NCI-H2029 treated with DMSO at 0.1 percent for 48 hours (cell line): ENCODE measurements at regions not wholly inside any gene's neighbourhood (a gene's known extent, or its start where the extent isn't known, plus 50 kb on each side); places are given as distances from the start of the nearest gene placed in this dataset.
A peak's percentile ranks its signal among the peaks of the same experiment; 100 is the strongest.

Experiments used
- DNase-seq: peaks from one replicate; lab custom pipeline; 2025; lab: John Stamatoyannopoulos, UW

GRCh38 chr3:72396899-72397298 is 451.3 kb downstream of the SHQ1 start:
- DNase-seq = no peak

DNA sequence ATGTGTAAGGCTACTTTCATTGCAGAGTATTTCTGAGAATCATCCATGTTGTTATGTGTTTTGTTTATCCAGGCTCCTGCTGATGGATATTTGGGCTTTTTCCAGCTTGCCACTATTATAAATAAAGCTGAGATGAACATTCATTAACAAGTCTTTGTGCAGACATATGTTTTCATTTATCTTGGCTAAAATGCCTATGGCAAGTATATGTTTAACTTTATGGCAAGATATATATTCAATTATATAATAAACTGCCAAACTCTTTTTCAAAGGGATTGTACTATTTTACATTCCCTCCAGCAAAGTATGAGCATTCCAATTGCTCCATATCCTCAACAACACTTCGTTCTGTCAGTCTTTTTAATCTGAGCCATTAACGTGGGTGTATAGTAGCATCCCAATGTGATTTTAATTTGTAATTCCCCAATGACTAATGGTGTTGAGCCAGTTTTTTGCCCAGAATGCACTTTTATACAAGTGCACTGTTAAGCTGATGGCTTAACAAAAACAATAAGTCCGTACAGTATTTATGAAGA is 452.4 kb downstream of the SHQ1 start:
- no peak for DNase-seq

- DNase-seq = no peak
These were observed 454.8 kb downstream of the SHQ1 start for GRCh38 chr3:72393455-72393854.

DNA sequence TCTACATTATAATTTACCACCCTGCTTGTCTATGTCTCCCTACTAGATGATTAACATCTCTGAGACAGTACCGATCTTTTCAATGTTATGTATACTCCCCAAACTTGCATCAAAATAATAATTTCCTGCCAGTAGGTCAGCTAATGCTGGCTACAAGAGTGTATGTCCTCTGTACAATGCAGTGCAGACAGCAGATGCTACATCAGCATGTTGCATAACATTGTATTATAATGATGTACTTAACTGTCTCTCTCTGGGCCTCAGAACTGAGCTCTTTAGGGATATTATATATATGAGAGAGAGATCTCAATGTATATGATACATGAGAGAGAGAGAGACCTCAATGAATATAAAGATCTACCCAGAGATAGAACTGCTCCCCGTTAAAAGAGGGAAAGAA is 456.6 kb downstream of the SHQ1 start:
- DNase-seq = no peak

- DNase-seq = no peak
These were observed 457.4 kb downstream of the SHQ1 start for GRCh38 chr3:72390841-72391240.

DNA sequence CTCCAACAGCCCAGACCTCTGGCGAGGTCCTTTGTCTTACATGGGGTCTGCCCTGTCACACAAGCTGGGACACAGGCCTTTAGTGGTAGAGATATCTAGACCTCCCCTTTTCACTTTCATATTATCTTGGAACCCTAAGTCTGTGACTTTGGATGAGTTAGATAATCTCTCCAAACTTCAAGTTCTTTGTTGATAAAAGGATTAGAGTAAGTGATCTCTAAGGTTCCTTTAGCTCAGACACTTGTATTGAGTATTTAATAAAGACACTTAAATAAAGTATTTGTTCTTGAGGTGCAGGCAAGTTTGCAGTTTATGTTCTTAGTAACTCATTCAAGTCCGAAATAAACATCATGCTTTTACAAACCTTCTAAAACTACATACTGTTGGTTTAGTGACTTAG is 459.6 kb downstream of the SHQ1 start:
- DNase-seq = no peak

DNA sequence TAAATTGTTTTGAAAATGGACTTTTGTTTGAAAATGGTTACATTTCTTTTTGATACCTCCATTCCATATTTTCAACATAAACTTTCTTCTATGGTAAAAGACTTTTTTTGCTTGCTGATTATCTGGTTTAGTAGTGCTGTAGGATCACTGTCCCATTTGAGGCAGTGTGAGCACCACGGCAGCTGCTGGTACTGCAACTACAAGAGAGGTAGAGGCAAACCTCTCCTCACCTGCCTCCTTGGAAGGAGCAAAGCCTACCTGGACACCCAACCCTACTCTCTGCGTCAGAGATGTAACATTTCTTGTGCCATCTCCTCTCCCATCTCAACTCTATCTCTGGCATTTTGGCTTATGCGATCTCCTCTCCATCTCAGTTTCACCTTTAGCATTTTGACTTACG is 460.1 kb downstream of the SHQ1 start:
- no peak for DNase-seq

DNA sequence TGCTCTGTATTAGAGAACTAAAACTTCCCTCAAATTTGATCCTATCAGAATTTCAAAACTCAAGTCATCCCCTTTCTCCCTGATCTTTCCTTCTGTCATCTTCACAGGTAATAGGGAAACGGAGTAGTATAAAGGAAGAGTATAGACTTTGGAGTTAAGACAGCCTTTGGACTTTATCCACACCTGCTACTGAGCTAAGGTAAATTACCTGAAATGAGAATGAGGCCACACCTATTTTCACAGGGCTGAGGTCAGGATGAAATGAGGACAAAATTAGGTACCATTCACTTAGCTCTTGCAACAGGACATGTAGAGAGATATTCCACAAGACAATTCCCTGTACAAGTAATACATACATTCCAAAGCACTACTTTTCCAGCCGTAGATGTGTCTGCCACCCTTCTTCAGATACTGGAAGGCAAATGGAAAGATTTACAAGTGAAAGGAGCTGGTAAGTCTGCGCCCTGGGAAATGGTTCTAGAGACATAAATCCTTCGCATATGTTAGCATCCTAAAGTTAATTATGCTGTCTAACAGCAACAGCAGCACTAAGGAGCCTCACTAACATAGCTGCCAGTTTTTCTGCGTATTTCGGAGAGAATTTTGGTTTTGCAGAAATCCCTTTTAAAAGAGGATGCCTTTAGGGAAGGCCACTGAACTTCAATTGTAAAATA is 461.8 kb downstream of the SHQ1 start:
- DNase-seq = no peak

DNA sequence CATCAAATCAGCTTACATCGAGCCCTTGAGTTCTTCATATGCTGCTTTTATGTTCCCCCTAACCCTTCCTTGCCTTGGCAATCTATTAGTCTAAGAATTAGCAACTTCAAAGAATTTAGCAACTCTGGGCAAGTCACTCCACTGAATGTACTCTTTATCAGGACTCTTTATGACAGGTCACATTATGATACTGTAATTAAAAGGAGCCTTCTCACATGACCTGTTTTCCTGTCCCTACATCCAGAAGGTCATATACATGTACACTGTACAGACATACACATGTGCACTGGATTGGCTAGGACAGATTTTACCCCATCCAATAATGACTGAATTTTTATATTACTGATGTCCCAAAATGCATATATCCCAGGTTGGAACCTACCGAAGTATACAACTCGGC is 463.1 kb downstream of the SHQ1 start:
- no peak for DNase-seq

DNA sequence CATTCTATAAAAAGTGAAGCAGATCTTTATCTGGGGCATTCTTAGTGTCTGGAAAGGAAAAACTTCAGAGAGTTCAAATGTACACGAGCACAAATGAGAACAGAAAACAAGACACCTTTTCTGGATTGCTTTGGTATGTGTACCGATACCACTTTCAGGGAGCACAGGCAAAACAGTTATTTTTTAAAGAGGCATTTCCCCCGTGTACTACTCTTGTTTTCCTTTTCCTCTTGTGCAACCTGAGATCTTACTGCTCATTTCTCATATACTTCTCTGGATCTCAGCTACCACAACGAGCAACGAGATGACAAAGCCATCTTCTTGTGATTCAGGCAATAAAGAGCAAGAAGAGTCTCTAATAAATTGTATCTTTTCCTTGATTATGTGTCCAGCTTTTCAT is 463.6 kb downstream of the SHQ1 start:
- DNase-seq = no peak

DNA sequence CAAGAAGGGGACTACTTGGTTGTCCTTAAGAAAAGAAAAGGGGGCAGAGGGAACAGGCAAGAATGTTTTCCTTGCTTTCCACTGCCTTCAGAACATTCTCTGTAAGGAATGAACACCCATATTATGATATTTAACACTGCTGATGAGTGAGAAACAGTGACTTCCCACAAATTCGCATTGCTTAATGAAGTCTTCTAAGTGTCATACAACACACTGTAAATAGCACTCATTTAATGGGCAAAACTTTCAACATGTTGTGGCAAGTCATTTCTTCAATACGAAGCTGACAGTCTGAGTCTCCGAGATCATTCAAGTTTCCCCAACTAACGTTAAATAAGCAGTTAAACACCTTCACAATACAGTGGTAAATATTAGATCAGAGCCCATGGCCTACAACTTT is 464.4 kb downstream of the SHQ1 start:
- DNase-seq = no peak

- DNase-seq = no peak
These were observed 465.0 kb downstream of the SHQ1 start for GRCh38 chr3:72383230-72383629.

- DNase-seq = no peak
These were observed 465.8 kb downstream of the SHQ1 start for GRCh38 chr3:72382460-72382859.

- DNase-seq = no peak
These were observed 466.7 kb downstream of the SHQ1 start for GRCh38 chr3:72381584-72381983.

GRCh38 chr3:72380711-72381493 is 467.3 kb downstream of the SHQ1 start:
- peak; percentile 25 for DNase-seq

- no peak for DNase-seq
These were observed 468.1 kb downstream of the SHQ1 start for GRCh38 chr3:72380193-72380592.

DNA sequence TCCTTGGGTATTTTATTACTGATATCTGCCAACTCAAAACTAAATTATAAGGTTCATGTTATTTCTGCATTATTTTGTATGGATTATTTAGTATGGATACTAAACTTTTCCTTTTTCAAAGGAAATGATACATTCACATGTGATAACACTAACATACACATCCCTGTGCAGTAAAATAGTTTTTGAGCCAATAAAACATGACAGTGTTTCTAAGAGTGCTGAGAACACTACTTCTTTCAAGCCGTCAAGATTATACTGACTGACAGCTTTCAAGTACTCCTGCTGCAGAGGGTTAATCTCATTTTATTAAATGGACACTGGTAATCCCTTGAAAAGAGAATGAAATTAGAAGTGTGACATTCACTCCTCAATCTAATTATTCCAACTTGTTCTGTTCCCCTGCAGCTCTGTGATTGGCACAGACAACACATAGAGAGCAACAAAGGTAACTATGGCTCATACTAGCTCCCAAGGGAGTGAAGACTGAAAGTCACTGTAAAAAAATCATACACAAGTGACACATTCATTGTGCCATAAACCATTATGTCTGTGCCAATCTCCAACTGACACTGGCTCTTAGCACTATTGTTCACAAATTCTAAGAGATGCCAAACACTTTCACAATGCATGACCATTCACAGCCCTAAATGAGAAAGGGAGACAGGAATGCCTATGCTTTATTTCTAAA is 468.6 kb downstream of the SHQ1 start:
- DNase-seq = no peak

DNA sequence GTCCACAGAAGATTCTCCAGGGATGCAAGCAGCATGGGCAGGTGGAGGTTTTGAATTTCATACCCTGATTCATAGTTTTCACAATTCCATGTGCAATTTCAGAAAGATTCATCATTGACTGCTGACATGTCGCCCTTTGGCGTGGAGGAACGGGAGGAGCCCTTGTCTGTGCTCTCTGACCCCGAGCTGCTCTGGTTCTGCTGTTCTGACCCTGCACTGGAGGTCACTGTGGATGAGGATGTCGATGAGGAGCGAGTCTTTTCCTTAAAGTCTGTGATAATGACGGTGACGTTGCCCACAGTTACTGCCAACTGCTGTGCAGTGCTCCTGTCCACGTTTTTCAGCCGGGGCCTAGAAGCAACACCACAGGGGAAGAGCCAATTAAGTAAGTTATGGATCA is 470.0 kb downstream of the SHQ1 start:
- no peak for DNase-seq

- no peak for DNase-seq
These were observed 471.1 kb downstream of the SHQ1 start for GRCh38 chr3:72376956-72377710.

GRCh38 chr3:72375237-72376076 is 472.8 kb downstream of the SHQ1 start:
- DNase-seq = no peak

DNA sequence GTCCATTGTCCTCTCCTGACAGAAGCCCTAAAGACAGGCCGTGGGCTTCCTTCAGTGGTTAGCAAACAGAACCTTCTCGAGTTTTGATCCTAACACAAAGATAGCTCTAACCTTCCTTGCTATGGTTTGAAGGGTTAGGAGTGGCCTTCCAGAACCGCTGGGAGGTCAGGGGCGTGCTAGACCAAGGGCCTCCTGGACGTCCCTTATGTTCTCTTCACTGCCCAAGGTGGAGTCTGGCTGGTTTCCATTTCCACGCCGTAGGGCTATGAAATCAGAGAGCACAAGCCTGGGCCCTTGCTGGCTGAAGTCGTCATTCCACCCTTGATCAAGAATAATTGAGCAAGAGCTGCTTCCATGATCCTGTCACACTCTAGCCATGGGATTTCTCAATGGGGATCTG is 475.1 kb downstream of the SHQ1 start:
- DNase-seq = no peak
